Ascending aorta (tissue), 2 donors: ENCODE measurements at regions not wholly inside any gene's neighbourhood (a gene's known extent, or its start where the extent isn't known, plus 50 kb on each side); places are given as distances from the start of the nearest gene placed in this dataset.

Experiments used
- DNase-seq, 2 donors: peaks; one replicate each; pipeline ENCODE4 v3.0.0-alpha.2; 2019; ENCODE audit warnings: low spot score in 2 of 2
- H3K27ac ChIP-seq, 2 donors: fragments of 200-600 bp; sonication (generic); one replicate each; pipeline ENCODE4 v1.5.1; 2016 to 2017; ENCODE audit warnings: mild to moderate bottlenecking in 1 of 2
- H3K27me3 ChIP-seq: fragments of 200-600 bp; sonication (generic); one replicate; pipeline ENCODE4 v1.5.1; 2017
- H3K36me3 ChIP-seq, 2 donors: fragments of 200-600 bp; sonication (generic); one replicate each; pipeline ENCODE4 v1.5.1; 2016
- H3K4me1 ChIP-seq, 2 donors: fragments of 200-600 bp; sonication (generic); one replicate each; pipeline ENCODE4 v1.5.1; 2016 to 2017; ENCODE audit warnings: mild to moderate bottlenecking in 1 of 2
- H3K4me3 ChIP-seq, 2 donors: fragments of 200-600 bp; sonication (generic); one replicate each; pipeline ENCODE4 v1.5.1; 2016 to 2017; ENCODE audit warnings: mild to moderate bottlenecking in 1 of 2
- H3K9me3 ChIP-seq, 2 donors: fragments of 200-600 bp; sonication (generic); one replicate each; pipeline ENCODE4 v1.5.1; 2016
- intact Hi-C: fragments of 100-400 bp; cut with DNase I; formaldehyde crosslinking; loops from one replicate; pipeline ENCODE4 v1.15.1; 2023
- TF ChIP-seq, protein P1 (sequence below), 3 experiments: fragments of 200-600 bp in 2 of 3; fragments of 450-650 bp in 1 of 3; sonication (generic) in 2 of 3; IDR thresholded peaks; one replicate each; pipeline ENCODE4 v1.5.1; 2016 to 2019; ENCODE audit warnings: antibody characterized with exemption in 3 of 3, mild to moderate bottlenecking in 1 of 3, moderate library complexity in 1 of 3

DNA sequence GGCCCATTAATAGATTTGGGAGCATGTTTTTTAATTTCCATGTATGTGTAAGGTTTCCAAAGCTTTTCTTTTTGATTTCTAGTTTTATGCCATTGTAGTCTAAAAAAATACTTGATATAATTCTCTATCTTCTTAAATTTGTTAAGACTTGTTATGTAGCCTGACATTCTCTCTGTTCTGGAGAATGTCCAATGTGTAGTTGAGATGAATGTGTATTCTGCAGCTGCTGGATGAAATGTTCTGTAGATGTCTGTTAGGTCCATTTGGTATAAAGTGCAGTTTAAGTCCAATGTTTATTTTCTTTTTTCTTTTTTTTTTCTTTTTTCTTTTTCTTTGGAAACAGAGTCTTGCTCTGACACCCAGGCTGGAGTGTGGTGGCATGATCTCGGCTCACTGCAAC, 378.5 kb upstream of the MAD2L1 start:
- TF ChIP-seq, protein P1, sequence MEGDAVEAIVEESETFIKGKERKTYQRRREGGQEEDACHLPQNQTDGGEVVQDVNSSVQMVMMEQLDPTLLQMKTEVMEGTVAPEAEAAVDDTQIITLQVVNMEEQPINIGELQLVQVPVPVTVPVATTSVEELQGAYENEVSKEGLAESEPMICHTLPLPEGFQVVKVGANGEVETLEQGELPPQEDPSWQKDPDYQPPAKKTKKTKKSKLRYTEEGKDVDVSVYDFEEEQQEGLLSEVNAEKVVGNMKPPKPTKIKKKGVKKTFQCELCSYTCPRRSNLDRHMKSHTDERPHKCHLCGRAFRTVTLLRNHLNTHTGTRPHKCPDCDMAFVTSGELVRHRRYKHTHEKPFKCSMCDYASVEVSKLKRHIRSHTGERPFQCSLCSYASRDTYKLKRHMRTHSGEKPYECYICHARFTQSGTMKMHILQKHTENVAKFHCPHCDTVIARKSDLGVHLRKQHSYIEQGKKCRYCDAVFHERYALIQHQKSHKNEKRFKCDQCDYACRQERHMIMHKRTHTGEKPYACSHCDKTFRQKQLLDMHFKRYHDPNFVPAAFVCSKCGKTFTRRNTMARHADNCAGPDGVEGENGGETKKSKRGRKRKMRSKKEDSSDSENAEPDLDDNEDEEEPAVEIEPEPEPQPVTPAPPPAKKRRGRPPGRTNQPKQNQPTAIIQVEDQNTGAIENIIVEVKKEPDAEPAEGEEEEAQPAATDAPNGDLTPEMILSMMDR (IDR thresholded peaks at IDR 0.05) = no peak
- Histone ChIP-seq H3K27me3 (no peaks in the 10 kb centered on the region), H3K4me1 (no peaks in the 10 kb centered on the region), H3K9me3 (no peaks in the 10 kb centered on the region), H3K36me3 (no peaks in the 10 kb centered on the region), H3K4me3 (no peak overlapping the region), H3K27ac (no peak overlapping the region)
- DNase-seq = no peak
- intact Hi-C loops = no loop called here

DNA sequence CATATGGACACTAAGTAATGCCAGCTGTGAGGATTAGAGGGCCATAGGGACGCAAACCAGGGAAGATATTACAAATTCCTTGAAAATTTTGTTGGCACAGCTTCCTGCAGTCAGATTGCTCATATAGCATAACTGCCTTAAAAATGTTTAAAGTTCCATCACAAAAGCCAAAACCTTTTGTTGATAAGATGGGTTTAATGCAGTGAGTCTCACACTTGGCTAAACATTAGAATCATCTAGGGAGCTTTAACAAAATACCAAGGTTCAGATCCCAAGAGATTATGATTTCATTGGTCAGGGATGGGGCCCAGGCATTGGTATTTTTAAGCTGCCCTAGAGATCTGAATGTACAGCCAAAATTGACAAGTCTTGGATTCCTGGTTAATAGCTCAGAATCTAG, 376.5 kb upstream of the MAD2L1 start:
- no peaks in the 10 kb centered on the region for H3K27me3 ChIP-seq
- H3K36me3 ChIP-seq = no peaks in the 10 kb centered on the region
- no peaks in the 10 kb centered on the region for H3K9me3 ChIP-seq
- no peak overlapping the region for H3K4me3 ChIP-seq
- H3K4me1 ChIP-seq = no peaks in the 10 kb centered on the region
- intact Hi-C loops = no loop called here
- TF ChIP-seq, protein P1 (IDR thresholded peaks at IDR 0.05) = no peak
- H3K27ac ChIP-seq = no peak overlapping the region
- no peak for DNase-seq

DNA sequence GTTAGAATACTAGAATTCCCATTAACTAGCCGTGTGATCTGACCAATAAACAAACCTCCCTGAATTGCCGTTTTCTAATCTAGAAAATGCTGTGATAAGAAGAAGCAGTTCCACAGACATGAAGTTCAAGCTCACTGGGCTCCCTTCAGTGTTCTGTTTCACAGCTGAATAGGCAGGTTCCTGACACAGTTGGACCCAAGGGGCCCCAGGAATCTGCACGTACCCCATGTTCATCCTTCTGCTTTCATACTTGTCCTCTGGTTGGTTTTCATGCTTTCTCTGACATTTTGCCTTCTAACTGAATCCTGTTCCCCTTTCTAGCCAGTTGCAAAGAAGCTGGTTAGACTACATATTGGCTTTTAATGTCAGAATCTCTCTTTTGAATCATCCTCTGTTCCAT, 374.1 kb upstream of the MAD2L1 start:
- TF ChIP-seq, protein P1 (IDR thresholded peaks at IDR 0.05) = no peak
- no peak for DNase-seq
- Histone ChIP-seq H3K27ac (no peak overlapping the region), H3K9me3 (no peaks in the 10 kb centered on the region), H3K4me3 (no peak overlapping the region), H3K4me1 (no peaks in the 10 kb centered on the region), H3K27me3 (no peaks in the 10 kb centered on the region), H3K36me3 (no peaks in the 10 kb centered on the region)
- intact Hi-C loops = no loop called here

DNA sequence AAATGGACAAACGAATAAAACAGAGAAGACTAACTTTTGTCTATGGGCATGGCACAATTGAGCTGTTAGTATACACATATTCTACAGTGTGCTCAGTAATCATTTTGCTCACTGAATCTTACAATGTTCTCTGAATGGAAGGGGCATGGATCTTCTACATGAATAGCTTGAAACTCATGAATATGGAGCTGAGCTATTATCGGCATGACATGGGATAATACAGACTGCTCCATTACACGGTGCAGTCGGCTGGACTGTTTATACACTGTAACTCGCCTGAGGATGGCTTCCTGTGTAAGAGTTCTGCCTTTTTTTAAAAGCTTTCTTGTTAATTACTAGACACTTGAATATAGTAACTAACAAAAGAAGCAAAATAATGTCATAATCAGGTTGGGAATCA, 368.5 kb upstream of the MAD2L1 start:
- DNase-seq = no peak
- Histone ChIP-seq H3K9me3 (no peaks in the 10 kb centered on the region), H3K4me3 (no peak overlapping the region), H3K27ac (no peak overlapping the region), H3K27me3 (no peaks in the 10 kb centered on the region), H3K36me3 (no peaks in the 10 kb centered on the region), H3K4me1 (no peaks in the 10 kb centered on the region)
- TF ChIP-seq, protein P1 (IDR thresholded peaks at IDR 0.05) = no peak
- intact Hi-C loops = no loop called here

DNA sequence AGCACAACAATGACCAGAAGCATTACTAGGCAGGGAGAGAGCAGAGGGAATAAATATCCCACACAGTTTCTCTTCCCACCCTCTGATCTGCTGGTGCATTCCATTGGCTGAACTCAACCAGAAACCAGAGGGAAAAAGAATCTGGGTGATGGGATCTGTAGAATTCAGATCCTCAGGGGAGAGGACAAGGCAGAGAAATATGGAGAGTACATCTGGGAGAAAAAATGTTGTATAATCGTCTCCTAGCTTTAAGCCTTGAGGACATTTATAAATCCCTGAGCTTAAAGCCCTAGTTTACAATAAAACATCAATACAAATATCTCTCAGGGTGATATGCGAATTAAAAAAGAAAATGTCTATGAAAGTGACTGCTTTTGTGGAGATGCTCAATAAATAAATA, 368.1 kb upstream of the MAD2L1 start:
- intact Hi-C loops = no loop called here
- Histone ChIP-seq H3K9me3 (no peaks in the 10 kb centered on the region), H3K36me3 (no peaks in the 10 kb centered on the region), H3K4me3 (no peak overlapping the region), H3K27ac (no peak overlapping the region), H3K27me3 (no peaks in the 10 kb centered on the region), H3K4me1 (no peaks in the 10 kb centered on the region)
- no peak for DNase-seq
- TF ChIP-seq, protein P1 (IDR thresholded peaks at IDR 0.05) = no peak

DNA sequence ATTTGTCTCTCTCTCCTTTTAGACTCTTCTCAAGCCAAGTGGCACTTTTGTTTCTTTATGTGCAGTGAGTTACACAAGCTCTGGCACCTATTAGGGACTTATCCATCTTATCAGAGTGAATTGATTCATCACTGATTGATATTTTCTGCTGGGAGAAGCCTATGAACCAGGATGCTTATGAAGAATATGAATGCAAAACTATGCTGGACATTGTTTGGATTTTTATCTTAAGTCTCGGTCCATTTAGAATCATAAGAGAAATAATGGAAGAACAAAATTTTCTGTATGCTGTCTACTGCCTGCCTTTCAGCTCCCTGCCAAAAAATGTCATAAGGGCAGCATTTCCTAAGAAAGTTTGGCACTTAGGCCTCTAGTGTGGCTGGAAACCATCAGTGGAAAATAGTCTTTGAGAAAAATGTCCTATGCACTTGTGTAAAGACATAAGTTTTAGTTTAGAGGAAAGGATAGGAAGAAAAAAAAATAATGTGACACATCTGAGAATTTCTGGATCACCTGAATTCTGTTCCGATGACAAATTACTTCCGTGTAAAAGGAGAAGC, 365.7 kb upstream of the MAD2L1 start:
- H3K36me3 ChIP-seq = no peaks in the 10 kb centered on the region
- intact Hi-C loops = no loop called here
- DNase-seq = no peak
- H3K4me1 ChIP-seq = no peaks in the 10 kb centered on the region
- no peaks in the 10 kb centered on the region for H3K27me3 ChIP-seq
- TF ChIP-seq, protein P1 (IDR thresholded peaks at IDR 0.05) = no peak
- no peak overlapping the region for H3K4me3 ChIP-seq
- H3K9me3 ChIP-seq = no peaks in the 10 kb centered on the region
- no peak overlapping the region for H3K27ac ChIP-seq
